CD4-positive, alpha-beta T cell treated with Interleukin-15 for 4 hours (primary cell): ENCODE measurements at regions not wholly inside any gene's neighbourhood (a gene's known extent, or its start where the extent isn't known, plus 50 kb on each side); places are given as distances from the start of the nearest gene placed in this dataset.
"Not testable (repeated sequence)": the region's sequence is repeated elsewhere in the genome, so short reads cannot be mapped to it uniquely, and the experiment has no call there.

Experiments used
- DNase-seq: peaks from one replicate; pipeline ENCODE4 v3.0.0-alpha.2; 2020; ENCODE audit warnings: low spot score

DNA sequence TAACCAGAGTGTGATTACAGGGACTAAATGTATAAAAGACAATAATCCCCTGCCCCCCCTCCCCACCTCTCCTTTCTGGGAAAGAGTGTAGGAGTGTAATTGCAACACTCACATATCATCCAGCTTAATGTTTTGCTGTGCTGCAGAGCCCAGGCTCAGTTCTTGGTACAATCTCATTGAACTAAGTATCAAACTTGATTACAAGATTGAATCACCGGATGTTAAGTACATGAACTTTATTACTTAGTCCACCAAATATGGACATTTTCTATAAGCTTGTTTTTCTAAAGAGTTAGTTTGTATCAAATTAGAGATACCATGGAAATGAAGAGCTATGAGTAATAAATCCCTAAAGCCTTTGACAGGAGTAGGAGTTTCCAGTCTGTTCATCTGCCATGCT lies 559.1 kb downstream of the ZNF674 start:
- no peak for DNase-seq

DNA sequence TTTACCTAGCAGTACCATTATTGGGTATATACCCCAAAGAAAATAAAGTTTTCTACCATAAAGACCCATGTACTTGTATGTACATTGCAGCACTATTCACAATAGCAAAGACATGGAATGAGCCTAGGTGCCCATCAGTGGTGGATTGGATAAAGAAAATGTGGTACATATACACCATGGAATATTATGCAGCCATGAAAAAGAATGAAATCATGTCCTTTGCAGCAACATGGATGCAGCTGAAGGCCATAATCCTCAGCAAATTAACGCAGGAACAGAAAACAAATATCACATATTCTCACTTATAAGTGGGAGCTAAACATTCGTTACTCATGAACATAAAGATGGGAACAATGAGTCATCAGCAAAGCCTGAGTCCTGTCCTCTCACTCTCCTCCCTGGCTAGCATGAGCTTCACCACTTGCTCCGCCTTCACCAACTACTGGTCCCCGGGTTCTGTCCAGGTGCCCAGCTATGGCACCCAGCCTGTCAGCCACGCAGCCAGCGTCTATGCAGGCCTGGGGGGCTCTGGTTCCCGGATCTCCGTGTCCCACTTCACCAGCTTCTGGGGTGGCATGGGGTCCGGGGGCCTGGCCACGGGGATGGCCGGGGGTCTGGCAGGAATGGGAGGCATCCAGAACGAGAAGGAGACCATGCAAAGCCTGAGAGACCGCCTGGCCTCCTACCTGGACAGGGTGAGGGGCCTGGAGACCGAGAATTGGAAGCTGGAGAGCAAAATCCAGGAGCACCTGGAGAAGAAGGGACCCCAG lies 562.1 kb downstream of the ZNF674 start:
- DNase-seq: not testable (repeated sequence)

DNA sequence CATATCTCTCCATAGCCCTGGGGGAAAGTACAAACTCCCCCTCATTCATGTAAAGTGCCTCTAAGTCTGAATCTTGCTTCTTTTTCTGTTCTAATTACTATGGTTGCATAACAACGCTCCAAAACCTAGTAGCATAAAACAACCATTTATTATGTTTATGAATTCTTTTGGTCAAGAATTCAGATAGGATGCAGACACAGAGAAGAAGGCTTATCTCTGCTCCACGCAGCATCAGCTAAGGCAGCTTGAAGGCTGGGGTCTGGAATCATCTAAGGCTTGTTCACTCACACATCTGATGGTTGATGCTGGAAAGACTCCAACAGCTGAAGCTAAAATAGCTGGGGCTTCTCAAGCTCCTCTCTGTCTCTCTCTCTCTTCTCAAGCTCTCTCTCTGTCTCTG lies 564.5 kb downstream of the ZNF674 start:
- no peak for DNase-seq

DNA sequence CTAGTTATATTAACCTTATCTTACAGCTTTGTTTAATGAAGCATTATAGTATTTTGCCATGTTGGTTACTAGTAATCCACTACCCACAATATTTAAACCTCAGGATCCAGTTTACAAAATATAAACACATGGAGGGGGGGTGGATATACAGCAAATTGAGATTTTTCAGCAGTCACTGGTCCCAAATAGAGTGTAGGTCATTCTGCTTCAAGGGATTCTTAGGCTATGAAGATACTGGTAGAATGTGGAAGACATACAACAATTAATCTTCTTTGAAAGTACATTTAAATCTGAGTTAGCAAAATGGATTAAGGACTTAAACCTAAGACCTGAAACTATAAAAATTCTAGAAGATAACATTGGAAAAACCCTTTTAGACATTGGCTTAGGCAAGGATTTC lies 569.6 kb downstream of the ZNF674 start:
- DNase-seq: no peak

DNA sequence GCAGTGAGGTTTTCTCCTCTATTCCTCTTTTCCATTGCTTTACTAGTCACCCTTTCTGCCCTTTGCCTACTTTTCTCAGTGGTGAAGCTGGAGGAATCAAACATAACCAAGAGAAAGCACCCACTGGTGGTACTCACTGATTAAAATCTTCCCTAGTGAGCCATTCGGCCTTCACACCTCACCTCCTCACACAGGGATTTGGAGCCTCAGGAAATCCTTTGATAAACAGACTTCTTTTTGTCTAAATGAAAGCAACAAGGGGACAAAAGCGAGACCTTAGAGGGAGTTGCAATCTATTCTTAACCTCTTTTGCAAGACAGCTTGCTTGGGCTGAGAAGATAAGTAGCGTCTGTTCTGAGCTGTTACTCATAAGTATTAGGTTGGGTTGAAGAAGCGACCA lies 572.6 kb downstream of the ZNF674 start:
- DNase-seq: no peak

DNA sequence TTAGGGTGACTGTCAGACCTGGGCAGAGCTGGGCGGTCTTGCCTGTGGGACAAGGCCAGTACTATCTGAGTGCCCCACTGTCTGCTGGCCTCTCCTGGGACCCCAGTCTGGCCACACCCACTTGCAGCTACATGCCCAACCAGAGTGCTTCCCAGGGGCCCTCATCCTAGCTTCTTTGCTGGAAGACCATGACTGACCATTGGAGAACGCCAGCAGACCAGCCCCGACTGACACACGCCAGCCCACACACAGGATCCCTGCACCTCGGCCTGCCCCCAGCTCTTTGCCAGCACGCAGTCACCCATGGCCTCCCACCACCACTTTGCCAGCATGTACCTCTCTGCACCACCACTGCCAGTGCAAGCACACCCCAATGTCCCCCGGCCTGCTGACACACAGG lies 585.7 kb downstream of the ZNF674 start:
- no peak for DNase-seq

DNA sequence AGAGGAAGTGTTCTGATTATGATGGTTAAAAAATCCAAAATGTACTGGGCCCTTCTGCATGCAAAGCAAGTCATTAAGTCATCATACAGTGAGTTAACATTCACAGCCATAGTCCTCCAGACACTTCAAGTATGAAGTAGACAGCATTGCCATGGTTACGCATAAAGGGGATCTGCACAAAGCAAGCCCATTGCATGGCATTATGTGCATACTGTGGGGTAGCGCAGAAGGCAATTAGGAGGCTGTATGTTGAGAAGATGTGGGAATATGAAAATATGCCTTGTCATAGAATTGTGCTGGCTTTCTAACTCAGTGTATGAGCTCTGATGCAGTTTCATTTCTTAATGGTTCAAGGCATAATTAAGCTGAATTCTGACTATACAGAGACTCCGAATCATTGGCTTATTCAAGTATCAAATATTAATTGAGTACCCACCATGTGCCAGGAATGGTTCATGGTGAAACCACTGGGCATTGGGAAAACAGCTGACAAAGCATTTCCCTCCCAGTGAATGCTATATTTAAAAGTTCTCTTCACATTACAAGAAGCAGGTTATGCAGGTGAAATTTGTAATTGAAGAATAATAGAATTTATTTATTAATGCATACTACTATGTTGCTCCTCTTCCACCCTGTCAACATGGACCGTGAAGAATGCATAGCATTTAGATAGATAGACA lies 588.9 kb downstream of the ZNF674 start:
- no peak for DNase-seq

DNA sequence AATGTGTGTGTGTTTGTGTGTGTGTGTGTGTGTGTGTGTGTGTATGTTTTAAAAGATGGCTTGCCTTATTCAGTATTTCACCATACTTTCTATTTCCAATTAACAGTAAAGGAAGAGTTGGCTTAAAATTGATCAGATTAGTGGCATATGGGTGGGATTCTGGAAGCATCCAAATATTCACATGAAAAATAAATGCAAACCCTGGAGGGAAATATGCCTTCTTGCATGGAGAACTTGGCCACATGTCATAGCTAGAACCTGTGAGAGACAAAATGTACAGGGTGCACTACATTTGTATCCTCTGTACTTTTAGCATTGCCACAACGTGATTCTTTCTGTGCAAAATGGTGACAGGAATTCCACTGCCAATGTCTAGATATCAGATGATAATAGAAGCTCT lies 589.6 kb downstream of the ZNF674 start:
- DNase-seq: no peak

DNA sequence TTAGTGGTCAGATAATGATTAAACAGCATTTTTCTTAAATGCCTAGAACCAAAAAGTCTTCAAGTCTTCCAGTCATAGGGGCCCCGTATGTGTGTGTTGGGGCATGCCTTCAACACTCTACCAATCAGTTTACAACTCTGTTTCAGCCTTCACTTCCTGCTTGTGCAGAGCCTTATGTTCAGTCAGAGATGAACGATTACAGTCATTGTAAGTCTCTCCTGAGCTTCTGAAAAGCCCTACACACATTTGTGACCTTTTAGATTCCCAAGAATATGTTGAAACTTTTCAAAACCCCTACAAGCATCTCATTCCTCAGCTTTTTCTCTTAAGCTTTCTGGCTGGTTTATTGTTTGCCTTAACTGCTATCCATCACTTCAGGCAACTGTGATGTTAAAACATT lies 591.2 kb downstream of the ZNF674 start:
- no peak for DNase-seq

DNA sequence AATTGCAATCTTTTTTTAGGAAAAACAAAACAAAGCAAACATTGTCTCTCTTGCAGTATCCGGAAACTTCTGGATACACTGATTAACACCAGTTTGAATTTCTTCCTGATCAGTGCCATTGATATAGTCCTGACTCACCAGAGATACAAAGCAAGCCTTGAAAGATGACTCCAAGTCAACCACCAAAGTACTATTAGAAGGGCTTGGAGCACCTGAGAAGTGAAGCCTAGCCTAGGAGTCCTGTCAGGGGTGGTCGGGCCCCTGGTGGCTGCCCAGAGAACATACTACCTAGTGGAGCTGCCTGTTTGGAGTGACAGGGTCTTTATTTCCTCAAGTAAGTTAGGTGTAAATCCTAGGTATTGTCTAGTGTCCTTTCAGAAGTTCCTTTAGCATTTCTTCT lies 593.2 kb downstream of the ZNF674 start:
- no peak for DNase-seq

DNA sequence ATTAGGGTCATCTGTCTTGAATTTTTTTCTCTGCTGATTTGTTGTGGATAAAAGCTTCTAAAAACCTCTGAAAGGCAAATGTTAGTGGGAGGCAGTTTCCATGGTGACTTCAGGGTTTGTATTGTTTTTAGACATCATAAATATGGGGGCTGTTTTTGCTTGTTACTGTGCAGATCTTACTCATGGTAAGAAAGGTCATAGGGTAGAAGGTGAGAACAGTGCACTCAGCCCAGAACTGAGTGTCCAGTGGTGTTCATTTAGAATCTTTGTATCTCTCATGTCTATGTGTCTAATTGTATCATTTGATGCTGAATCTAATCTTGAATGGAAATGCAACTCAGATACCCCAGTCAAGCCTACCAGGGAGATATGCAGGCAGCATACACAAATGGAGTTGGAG lies 609.8 kb downstream of the ZNF674 start:
- no peak for DNase-seq

DNA sequence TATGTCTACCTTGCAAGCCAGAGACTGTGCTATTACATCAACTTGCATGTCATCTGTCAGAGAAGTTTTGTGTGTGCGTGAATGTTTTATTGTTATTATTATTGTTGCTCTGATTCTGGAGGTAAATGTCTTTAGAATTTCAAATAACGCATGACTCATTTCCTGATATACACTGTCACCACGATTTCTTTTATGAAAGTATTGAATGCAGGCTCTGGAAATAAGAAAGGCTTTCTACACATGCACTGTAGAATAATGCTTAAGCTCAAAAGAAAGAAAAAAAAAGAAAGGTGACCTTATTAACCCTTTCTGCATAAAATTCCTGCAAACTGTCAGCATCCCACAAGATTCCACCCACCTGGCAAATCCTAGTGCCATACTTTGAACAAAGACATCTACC lies 632.9 kb downstream of the ZNF674 start:
- DNase-seq: no peak

DNA sequence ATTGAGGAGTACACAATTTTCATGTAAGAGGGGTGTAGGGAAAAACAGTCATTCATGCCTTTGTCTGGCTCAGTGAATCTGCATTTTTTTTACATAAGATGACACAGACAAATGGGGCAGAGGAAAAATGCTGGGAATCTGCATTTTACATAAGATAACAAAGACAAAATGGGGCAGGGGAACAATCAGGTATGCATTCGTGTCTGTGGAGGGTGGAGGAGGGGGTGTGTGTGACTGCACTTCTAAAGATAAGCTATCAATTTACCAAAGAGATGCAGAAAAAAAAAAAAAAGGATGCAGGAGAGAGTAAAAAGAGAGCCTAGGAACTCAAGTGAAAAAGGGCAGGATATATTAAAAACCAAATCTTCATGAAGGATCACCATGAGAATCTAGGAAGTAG lies 637.4 kb downstream of the ZNF674 start:
- DNase-seq: no peak

DNA sequence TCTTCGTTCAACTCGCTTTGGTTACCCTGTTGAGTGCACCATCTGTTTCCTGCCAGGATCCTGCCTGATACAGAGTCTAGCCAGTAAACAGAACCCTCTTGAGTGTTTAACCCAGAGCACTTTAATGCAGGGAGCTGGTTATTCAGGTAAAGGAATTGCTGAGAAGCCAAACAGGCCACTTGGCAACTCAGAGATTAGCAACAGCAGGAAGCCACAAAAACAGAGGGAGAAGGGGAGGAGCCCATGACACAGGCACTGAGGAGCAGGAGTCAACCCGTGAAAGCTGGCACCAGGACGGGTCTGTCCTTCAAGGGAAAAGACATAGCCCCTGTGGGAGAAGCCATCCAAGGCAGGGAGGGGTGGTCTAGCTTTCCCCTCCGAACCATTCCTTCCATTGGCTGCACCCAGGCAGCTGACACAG lies 641.4 kb downstream of the ZNF674 start:
- no peak for DNase-seq

DNA sequence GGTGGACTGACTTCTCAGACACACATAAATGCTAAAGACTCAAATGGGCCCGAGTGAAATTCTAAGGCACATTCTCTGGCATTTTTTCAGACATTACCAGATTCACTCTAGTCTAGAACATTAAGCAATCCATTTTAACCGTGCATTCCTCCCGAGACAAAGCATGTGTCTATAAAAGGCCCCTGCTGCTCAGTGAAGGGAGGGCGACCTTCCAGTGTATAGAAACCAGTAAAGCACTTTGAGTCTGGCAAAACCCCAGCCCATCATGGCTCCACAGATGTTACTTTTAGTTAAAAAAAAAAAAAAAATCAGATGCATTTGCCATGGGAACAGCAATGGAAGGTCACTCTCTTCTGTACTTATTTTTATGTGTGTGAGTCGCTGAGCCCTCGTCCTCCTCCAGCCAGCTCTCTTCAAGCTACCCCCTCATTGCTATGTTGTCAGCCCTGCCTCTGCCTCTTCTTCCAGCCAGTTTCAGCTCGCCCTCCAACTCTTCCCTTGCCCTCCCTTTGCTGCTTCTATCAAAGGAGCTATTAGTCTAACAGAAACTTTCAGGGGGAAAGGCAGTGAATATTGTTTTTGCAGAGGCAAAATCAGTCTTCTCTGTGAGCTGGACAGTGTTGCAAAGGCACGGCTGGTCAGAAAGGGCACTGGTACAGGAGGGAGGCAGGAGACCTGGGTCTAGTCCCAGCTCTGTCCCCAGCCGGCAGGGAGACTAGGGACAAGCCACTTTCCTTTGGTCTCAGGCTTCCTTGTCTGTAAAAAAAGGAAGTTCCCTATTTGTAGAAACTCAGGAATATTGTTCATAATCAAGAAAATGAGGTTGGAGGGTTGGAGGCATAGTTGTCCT lies 644.2 kb downstream of the ZNF674 start:
- no peak for DNase-seq

DNA sequence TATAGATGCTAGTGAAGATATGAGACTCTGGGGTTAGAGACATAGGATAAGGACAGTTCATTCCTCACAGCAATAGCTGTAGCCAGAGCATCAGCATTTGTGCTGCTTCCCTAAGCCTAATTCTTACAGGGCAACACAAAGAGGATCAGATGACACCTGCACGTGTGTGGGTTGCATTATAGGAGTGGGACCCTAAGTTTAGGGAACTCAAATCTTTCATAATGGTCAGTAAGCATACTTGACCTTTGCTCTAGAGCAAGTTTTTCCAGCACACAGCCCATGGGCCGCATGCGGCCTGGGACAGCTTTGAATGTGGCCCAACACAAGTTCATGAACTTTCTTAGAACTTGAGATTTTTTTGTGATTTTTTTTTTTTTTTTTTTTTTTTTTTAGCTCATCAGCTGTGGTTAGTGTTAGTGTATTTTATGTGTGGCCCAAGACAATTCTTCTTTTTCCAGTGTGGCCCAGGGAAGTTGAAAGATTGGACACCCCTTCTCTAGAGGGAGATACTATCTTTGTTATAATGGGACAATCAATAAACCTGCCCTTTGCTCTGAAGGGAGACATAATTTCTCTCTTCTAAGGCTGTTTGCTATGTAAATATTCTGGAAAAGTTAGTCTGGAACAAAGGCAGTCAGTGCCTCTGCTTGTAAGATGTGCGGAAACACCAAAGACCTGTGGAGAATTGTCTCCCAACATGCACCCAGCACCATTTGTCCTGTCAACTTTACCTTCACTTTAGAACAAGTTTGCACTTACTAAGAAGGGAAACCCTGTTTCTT lies 650.2 kb downstream of the ZNF674 start:
- no peak for DNase-seq

DNA sequence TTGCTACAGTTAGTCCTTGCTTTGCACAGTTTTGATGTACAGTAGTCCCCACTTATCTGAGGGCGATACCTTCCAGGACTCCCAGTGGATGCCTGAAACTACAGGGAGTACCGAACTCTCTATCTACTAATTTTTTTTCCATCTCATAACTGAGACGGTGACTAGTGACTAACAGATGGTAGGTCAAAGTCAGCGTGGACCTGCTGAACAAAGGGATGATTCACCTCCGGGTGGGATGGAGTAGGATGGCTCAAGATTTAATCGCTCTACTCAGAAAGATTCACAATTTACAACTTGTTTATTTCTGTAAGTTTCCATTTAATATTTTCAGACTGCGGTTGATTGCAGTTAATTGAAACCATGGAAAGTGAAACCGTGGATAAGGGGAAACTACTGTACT lies 655.8 kb downstream of the ZNF674 start:
- DNase-seq: no peak

DNA sequence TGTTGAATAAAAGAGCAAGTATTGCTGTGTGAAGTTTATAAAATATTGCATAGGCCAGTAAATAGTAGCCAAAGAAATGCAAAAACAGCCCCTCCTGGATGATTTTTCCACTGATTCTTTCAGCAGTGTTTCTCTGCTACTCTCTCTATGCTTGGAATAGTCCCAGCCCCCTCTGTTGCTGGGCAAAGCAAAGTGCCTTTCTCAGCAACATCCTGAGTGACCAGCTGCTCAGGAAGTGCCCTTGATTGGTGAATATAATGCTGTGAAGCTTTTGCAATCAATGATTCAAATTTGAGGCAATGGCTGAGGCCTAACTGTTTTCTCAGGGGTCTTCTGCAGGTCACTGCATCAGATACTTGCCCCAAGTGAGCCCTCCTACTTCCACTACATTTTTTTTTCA lies 656.7 kb downstream of the ZNF674 start:
- DNase-seq: no peak

DNA sequence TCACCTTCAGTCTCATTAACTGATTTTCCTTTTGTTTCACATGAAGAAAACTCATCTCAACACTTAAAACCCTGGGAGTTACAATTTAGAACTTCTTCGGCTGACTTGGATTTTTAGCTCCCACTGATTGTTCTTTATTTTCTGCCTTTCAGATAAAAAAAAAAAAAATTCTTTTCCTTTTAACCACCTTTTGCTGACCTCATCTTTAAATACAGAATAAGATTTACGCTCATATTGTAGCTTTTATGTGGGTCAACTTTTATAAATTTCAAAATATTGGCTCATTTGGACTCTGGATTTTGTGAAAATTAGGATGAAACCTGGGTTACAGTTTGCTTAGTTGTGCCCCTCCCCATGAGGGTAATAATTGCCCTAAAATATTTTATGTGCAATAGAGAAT lies 659.3 kb downstream of the ZNF674 start:
- DNase-seq: no peak

DNA sequence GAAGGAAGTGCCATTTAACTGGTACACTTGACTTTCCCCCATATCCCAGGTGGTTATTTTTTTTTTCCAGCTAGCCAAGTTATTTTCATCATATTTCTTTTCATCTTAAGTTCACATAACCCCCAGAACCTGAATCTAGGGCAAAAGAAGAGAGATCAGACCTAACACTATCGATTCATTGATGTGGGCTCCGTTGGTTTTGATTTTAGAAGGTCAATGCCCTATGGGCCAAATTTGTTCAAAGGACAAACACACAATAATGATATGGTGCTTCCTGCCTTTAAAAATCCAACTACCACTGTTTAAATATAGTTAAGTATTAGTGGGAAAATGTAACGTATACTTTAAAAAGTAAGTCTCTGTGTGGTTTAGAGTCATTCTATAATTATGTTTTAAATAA lies 665.7 kb downstream of the ZNF674 start:
- DNase-seq: no peak

DNA sequence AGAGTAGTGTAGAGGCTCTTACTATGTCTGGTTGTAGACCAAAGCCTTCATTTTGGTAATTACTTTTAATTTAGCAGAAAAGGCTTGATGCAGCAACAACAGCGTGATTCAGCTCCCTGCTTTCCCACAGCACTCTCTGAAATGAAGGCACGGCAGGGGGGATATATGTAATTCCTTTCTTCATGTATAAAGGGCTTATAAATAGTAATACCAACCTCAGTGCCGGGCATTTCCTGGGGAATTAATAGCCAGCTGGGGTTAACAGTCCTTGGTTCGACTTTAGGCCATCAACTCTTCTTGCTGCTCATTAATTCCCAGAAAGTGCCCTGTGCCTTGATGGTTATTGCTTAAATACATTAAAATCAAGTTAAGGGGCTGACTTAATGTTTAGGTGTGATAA lies 669.0 kb downstream of the ZNF674 start:
- no peak for DNase-seq

DNA sequence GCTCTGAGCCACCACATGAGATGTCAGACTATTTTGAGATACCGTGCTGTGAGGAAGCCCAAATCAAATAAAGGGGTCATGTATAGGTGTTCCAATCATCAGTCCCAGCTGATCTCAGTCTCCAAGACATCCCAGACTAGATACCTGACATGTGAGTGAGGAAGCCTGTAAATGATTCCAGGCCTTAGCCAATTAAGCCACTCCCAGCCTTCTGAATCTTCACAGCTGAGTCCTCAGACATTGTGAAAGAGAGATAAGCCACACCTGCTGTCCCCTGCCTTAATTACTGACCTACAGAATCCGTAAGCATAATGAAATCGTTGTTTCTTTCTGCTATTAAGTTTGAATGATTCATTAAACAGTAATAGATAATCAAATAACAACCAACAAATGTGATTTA lies 671.4 kb downstream of the ZNF674 start:
- no peak for DNase-seq
